Stimulated activated CD4-positive, alpha-beta T cell treated with anti-CD3 and anti-CD28 coated beads, Interleukin-4, amount 100 ng/mL, for 1 hour (primary cell): ENCODE measurements at regions not wholly inside any gene's neighbourhood (a gene's known extent, or its start where the extent isn't known, plus 50 kb on each side); places are given as distances from the start of the nearest gene placed in this dataset.

Source experiments
- DNase-seq: peaks from one replicate; pipeline ENCODE4 v3.0.0-alpha.2; 2020

- DNase-seq = no peak
Observed at GRCh38 chr7:121447243-121447910, 51.3 kb upstream of the FAM3C start.

GRCh38 chr7:121446526-121446925 lies 50.4 kb upstream of the FAM3C start:
- DNase-seq = no peak
